ENCODE measurements at regions not wholly inside any gene's neighbourhood (a gene's known extent, or its start where the extent isn't known, plus 50 kb on each side); places are given as distances from the start of the nearest gene placed in this dataset.

DNA sequence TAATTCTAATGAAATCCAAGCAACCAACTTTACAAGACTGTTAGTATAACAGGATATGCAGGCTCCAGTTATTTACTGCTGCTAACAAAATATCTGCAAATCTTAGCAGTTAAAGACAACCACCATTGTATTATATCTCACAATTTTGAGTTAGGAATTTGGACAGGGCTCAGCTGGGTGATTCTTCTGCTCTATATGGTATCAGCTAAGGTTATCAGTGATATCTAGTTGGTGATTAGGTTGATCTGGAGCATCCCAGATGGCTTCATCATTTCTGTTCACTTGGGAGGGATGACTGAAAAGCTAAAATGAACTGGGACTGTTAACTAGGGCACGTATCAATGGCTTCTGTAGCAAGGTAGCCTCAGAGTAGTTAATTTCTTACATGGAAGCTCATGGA, 105.7 kb downstream of the MBL2 start:
- Histone ChIP-seq H3K27me3 (ENCODE audit: control insufficient read depth, insufficient read depth, low read length) (no peaks in the 10 kb centered on the region), H3K36me3 (ENCODE audit: control insufficient read depth, insufficient read depth, low read length) (no peaks in the 10 kb centered on the region), H3K9ac (ENCODE audit: low read length) (no peak overlapping the region)

DNA sequence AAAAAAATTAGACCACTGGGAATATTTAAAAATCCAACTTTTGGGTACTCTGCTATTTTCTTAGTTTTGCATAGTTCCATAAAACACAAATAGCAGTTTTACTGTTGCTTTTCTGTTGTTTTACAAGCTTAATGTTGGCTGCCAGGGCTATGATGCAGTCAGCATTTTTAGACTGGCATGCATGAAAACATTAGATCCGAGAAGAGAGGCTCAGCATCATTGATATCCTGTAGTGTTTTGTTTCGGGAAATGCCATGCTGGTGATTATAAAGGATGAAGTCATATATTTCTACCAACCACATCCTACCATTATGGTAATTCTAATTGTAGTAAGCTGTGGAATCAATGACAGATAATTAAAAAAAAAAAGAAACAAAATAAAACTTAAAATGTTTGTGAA, 104.6 kb downstream of the MBL2 start:
- Histone ChIP-seq H3K27ac (ENCODE audit: low read depth, low read length) (no peak overlapping the region), H3K36me3 (ENCODE audit: control insufficient read depth, insufficient read depth, low read length) (no peaks in the 10 kb centered on the region), H3K9ac (ENCODE audit: low read length) (no peak overlapping the region), H3K27me3 (ENCODE audit: control insufficient read depth, insufficient read depth, low read length) (no peaks in the 10 kb centered on the region), H3K4me1 (ENCODE audit: control insufficient read depth, insufficient read depth, low read length) (no peaks in the 10 kb centered on the region), H3K9me3 (ENCODE audit: control insufficient read depth, insufficient read depth, low read depth, low read length) (peaks cover 23% of the 10 kb centered on the region), H3K4me3 (ENCODE audit: low read depth, low read length) (no peak overlapping the region)

More for the DNA sequence above, 105.7 kb downstream of the MBL2 start:
- H3K4me3 ChIP-seq (ENCODE audit: low read depth, low read length): no peak overlapping the region
- peaks cover 4% of the 10 kb centered on the region; the same call in 1 of the 2 replicates for H3K4me1 ChIP-seq (ENCODE audit: control insufficient read depth, insufficient read depth, low read length)
- no peak overlapping the region for H3K27ac ChIP-seq (ENCODE audit: low read depth, low read length)
- peaks cover 23% of the 10 kb centered on the region for H3K9me3 ChIP-seq (ENCODE audit: control insufficient read depth, insufficient read depth, low read depth, low read length)

DNA sequence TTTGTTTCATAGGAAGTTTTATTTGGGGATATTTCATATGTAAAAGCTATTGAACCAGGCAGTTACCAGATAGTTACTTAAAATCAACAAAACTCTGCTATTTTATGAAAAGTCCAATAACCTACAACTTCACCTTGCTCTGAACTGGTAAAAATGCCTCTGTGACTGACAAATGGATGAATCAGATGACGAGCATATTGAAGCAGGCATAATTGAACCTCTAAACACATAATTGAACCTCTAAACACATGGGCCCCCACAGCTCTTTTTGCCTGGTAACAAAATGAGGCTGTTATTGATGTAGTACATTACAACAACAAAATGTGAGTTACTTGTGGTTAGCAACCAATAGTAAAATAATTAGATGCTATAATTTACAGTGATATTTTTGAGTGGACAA, 99.7 kb downstream of the MBL2 start:
- no peaks in the 10 kb centered on the region for H3K36me3 ChIP-seq (ENCODE audit: control insufficient read depth, insufficient read depth, low read length)
- no peaks in the 10 kb centered on the region for H3K27me3 ChIP-seq (ENCODE audit: control insufficient read depth, insufficient read depth, low read length)
- H3K27ac ChIP-seq (ENCODE audit: low read depth, low read length): no peak overlapping the region
- H3K9me3 ChIP-seq (ENCODE audit: control insufficient read depth, insufficient read depth, low read depth, low read length): 0 out of 2 replicates have a peak, but pooled peaks cover 4% of the 10 kb centered on the region
- H3K4me1 ChIP-seq (ENCODE audit: control insufficient read depth, insufficient read depth, low read length): no peaks in the 10 kb centered on the region
- H3K9ac ChIP-seq (ENCODE audit: low read length): no peak overlapping the region
- no peak overlapping the region for H3K4me3 ChIP-seq (ENCODE audit: low read depth, low read length)

DNA sequence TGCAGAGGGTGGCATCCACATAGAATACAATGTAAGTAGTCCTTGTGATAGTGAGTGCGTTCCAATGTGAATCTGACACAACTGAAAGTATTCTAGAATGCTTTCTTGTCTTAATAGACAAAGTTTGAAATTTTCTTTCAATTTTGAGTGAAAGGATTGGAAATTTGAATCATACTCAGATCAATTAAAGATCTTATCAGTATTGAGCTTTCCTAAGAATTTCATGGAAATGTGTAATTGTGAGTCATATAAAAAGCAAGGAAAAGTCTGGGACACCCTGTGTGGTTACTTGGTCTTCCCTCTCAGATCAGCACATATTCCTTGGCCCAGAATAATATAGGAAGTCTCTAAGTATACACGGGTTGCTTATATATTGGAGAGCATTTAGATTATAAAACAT, 99.1 kb downstream of the MBL2 start:
- H3K27me3 ChIP-seq (ENCODE audit: control insufficient read depth, insufficient read depth, low read length): no peaks in the 10 kb centered on the region
- 0 out of 2 replicates have a peak, but pooled peaks cover 2% of the 10 kb centered on the region for H3K9me3 ChIP-seq (ENCODE audit: control insufficient read depth, insufficient read depth, low read depth, low read length)
- H3K36me3 ChIP-seq (ENCODE audit: control insufficient read depth, insufficient read depth, low read length): no peaks in the 10 kb centered on the region
- no peak overlapping the region for H3K9ac ChIP-seq (ENCODE audit: low read length)
- H3K27ac ChIP-seq (ENCODE audit: low read depth, low read length): no peak overlapping the region
- no peaks in the 10 kb centered on the region for H3K4me1 ChIP-seq (ENCODE audit: control insufficient read depth, insufficient read depth, low read length)
- no peak overlapping the region for H3K4me3 ChIP-seq (ENCODE audit: low read depth, low read length)

DNA sequence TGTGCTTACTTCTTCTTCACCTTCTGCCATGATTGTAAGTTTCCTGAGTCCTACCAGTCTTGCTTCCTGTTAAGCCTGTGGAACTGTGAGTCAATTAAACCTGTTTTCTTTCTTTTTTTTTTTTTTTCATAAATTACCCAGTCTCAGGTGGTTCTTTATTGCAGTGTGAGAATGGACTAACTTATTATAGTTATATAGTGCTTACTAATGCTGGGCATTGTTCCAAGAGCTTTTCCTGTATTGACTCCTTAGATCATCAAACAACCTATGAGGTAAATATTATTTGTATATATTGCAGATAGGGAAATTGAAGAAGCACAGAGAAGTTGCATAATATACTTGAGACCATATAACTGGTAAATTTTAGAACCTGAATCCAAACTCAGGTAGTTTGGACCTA, 98.1 kb downstream of the MBL2 start:
- Histone ChIP-seq H3K4me1 (ENCODE audit: control insufficient read depth, insufficient read depth, low read length) (no peaks in the 10 kb centered on the region), H3K9me3 (ENCODE audit: control insufficient read depth, insufficient read depth, low read depth, low read length) (no peaks in the 10 kb centered on the region), H3K4me3 (ENCODE audit: low read depth, low read length) (no peak overlapping the region), H3K36me3 (ENCODE audit: control insufficient read depth, insufficient read depth, low read length) (no peaks in the 10 kb centered on the region), H3K27me3 (ENCODE audit: control insufficient read depth, insufficient read depth, low read length) (no peaks in the 10 kb centered on the region), H3K27ac (ENCODE audit: low read depth, low read length) (no peak overlapping the region), H3K9ac (ENCODE audit: low read length) (no peak overlapping the region)

DNA sequence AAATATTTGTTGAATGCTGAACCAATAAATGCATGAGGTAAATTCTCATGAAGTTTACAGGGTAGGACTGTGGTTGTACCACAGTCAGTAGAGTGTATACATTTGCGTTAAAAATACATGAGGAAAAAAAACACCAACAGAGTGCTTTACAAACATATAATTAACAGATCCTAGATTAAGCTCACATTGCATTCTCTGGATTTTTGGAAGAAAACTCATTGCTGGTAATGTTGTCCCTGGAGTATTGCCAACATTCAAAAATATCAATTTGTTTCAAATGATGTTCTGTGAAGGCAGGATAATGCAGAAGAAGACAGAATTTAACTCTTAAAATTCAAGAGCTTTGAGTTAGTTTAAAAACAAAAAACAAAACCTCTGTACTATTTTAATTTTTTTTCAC, 95.5 kb downstream of the MBL2 start:
- Histone ChIP-seq H3K27ac (ENCODE audit: low read depth, low read length) (no peak overlapping the region), H3K27me3 (ENCODE audit: control insufficient read depth, insufficient read depth, low read length) (no peaks in the 10 kb centered on the region), H3K4me1 (ENCODE audit: control insufficient read depth, insufficient read depth, low read length) (no peaks in the 10 kb centered on the region), H3K36me3 (ENCODE audit: control insufficient read depth, insufficient read depth, low read length) (no peaks in the 10 kb centered on the region), H3K9ac (ENCODE audit: low read length) (no peak overlapping the region), H3K4me3 (ENCODE audit: low read depth, low read length) (no peak overlapping the region), H3K9me3 (ENCODE audit: control insufficient read depth, insufficient read depth, low read depth, low read length) (no peaks in the 10 kb centered on the region)

DNA sequence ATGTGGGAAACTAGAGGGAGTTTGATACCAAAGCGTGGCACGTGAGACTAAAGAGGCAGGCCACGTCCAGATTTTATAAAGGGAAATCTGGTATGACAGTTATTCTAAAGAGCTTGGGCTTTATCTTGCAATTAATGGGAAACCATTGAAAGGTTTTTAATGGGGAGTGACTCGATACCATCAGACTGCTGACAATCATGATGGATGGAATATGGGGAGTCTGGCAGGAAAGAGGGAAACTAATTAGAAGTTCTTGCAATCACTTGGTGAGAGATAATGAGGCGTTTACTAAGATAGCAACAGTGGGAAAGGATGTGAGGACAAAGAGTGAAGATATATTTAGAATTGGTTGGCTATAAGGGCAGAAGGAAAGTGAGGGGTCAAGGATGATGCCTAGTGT, 94.0 kb downstream of the MBL2 start:
- Histone ChIP-seq H3K9me3 (ENCODE audit: control insufficient read depth, insufficient read depth, low read depth, low read length) (no peaks in the 10 kb centered on the region), H3K27ac (ENCODE audit: low read depth, low read length) (no peak overlapping the region), H3K4me1 (ENCODE audit: control insufficient read depth, insufficient read depth, low read length) (no peaks in the 10 kb centered on the region), H3K27me3 (ENCODE audit: control insufficient read depth, insufficient read depth, low read length) (no peaks in the 10 kb centered on the region), H3K36me3 (ENCODE audit: control insufficient read depth, insufficient read depth, low read length) (no peaks in the 10 kb centered on the region), H3K9ac (ENCODE audit: low read length) (no peak overlapping the region), H3K4me3 (ENCODE audit: low read depth, low read length) (no peak overlapping the region)

DNA sequence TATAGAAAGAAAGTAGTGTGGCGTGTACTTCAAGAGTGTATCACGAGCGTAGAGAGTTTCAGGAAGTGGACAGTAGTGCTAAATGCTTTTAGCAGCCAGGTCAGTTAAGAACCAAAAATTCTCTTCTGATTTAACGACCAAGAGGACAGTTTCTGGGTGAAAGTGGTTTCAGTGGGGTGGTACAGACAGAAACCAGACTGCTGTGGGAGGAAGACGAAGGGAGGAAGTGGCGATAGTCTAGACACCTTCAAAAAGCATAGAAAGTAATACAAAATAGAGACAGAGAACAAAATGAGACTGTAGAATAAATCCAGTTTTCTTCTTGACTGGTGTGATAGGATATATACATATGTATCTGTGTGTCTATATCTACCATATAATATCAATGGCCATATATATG, 93.5 kb downstream of the MBL2 start:
- Histone ChIP-seq H3K27ac (ENCODE audit: low read depth, low read length) (no peak overlapping the region), H3K4me1 (ENCODE audit: control insufficient read depth, insufficient read depth, low read length) (no peaks in the 10 kb centered on the region), H3K4me3 (ENCODE audit: low read depth, low read length) (no peak overlapping the region), H3K36me3 (ENCODE audit: control insufficient read depth, insufficient read depth, low read length) (no peaks in the 10 kb centered on the region), H3K27me3 (ENCODE audit: control insufficient read depth, insufficient read depth, low read length) (no peaks in the 10 kb centered on the region), H3K9ac (ENCODE audit: low read length) (peak overlapping the region; percentile 15), H3K9me3 (ENCODE audit: control insufficient read depth, insufficient read depth, low read depth, low read length) (no peaks in the 10 kb centered on the region)

DNA sequence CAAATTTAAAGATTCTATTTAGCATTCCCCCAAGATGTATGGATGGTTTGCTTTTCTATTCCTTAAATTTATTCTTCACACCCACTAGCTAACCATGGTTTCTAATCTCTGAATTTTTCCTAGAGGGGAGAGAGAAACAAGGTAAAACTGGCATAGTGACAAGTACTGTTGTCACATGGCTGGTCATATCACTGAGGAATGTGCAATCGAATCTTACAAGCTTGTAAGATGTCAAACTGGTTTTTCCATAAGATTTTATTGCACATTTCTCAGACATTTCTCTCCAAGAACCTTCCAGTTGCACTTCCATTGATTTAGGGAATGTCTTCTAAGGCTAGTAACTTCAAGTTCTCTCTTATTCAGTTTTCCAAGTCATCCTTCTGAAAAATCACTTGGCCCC, 89.8 kb downstream of the MBL2 start:
- Histone ChIP-seq H3K9ac (ENCODE audit: low read length) (no peak overlapping the region), H3K27me3 (ENCODE audit: control insufficient read depth, insufficient read depth, low read length) (no peaks in the 10 kb centered on the region), H3K4me1 (ENCODE audit: control insufficient read depth, insufficient read depth, low read length) (no peaks in the 10 kb centered on the region), H3K4me3 (ENCODE audit: low read depth, low read length) (no peak overlapping the region), H3K36me3 (ENCODE audit: control insufficient read depth, insufficient read depth, low read length) (no peaks in the 10 kb centered on the region), H3K9me3 (ENCODE audit: control insufficient read depth, insufficient read depth, low read depth, low read length) (no peaks in the 10 kb centered on the region), H3K27ac (ENCODE audit: low read depth, low read length) (no peak overlapping the region)

DNA sequence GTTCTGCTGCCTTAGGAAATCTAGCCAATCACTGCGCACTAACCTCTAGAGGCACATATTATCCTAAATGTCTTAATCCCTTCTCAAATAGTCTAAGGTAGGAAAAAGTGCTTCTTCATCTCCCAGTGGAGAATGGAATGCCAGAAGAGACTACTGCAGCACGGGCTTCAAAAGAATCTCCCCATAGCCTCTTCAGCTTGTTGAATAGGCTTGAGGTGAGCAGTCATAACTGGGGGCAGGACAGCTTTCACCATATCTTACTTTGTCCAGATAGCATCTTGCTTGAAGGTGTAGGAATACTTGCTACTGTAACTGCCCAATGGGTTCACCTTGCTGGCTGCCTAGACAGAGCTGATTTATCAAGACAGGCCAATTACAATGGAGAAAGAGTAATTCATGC, 88.8 kb downstream of the MBL2 start:
- no peaks in the 10 kb centered on the region for H3K4me1 ChIP-seq (ENCODE audit: control insufficient read depth, insufficient read depth, low read length)
- no peak overlapping the region for H3K9ac ChIP-seq (ENCODE audit: low read length)
- H3K36me3 ChIP-seq (ENCODE audit: control insufficient read depth, insufficient read depth, low read length): no peaks in the 10 kb centered on the region
- H3K27ac ChIP-seq (ENCODE audit: low read depth, low read length): no peak overlapping the region
- H3K27me3 ChIP-seq (ENCODE audit: control insufficient read depth, insufficient read depth, low read length): no peaks in the 10 kb centered on the region
- no peaks in the 10 kb centered on the region for H3K9me3 ChIP-seq (ENCODE audit: control insufficient read depth, insufficient read depth, low read depth, low read length)
- H3K4me3 ChIP-seq (ENCODE audit: low read depth, low read length): no peak overlapping the region

DNA sequence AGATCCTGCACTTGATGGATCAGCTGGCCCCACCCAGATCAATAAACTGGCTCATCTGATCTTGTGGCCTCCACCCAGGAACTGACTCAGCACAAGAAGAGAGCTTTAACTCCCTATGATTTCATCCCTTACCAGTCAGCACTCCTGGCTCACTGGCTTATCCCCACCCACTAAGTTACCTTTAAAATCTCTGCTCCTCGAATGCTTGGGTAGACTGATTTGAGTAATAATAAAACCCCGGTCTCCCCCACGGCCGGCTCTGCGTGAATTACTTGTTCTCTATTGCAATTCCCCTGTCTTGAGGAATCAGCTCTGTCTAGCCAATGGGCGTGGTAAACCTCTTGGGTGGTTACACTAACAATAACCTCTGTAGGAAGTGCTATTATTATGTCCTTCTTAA, 83.7 kb downstream of the MBL2 start:
- H3K4me1 ChIP-seq (ENCODE audit: control insufficient read depth, insufficient read depth, low read length): no peaks in the 10 kb centered on the region
- H3K9ac ChIP-seq (ENCODE audit: low read length): no peak overlapping the region
- H3K27ac ChIP-seq (ENCODE audit: low read depth, low read length): no peak overlapping the region
- no peaks in the 10 kb centered on the region for H3K36me3 ChIP-seq (ENCODE audit: control insufficient read depth, insufficient read depth, low read length)
- no peaks in the 10 kb centered on the region for H3K27me3 ChIP-seq (ENCODE audit: control insufficient read depth, insufficient read depth, low read length)
- H3K4me3 ChIP-seq (ENCODE audit: low read depth, low read length): no peak overlapping the region
- peaks cover 12% of the 10 kb centered on the region for H3K9me3 ChIP-seq (ENCODE audit: control insufficient read depth, insufficient read depth, low read depth, low read length)

DNA sequence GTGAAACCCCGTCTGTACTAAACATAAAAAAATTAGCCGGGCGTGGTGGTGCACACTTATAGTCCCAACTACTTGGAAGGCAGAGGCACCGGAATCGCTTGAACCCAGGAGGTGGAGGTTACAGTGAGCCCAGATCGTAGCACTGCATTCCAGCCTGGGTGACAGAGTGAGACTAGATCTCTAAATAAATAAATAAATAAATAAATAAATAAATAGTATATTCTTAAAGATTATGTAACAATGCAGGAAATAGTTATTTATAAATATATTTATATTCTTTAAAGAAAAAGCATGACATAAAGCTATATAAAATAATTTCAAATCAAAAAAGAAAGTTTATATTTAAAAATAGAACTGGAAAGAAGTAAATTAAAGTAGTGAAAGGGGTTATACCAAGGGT, 76.4 kb downstream of the MBL2 start:
- Histone ChIP-seq H3K9ac (ENCODE audit: low read length) (no peak overlapping the region), H3K27ac (ENCODE audit: low read depth, low read length) (no peak overlapping the region), H3K27me3 (ENCODE audit: control insufficient read depth, insufficient read depth, low read length) (no peaks in the 10 kb centered on the region), H3K36me3 (ENCODE audit: control insufficient read depth, insufficient read depth, low read length) (no peaks in the 10 kb centered on the region), H3K4me1 (ENCODE audit: control insufficient read depth, insufficient read depth, low read length) (no peaks in the 10 kb centered on the region), H3K9me3 (ENCODE audit: control insufficient read depth, insufficient read depth, low read depth, low read length) (peaks cover 7% of the 10 kb centered on the region), H3K4me3 (ENCODE audit: low read depth, low read length) (no peak overlapping the region)

Data from HUES6 (cell line).